Activated CD4-positive, alpha-beta memory T cell treated with anti-CD3 and anti-CD28 coated beads, Interleukin-2, amount 10 ng/mL, durations not matched to agents 7 days and 5 days (primary cell): ENCODE measurements at regions not wholly inside any gene's neighbourhood (a gene's known extent, or its start where the extent isn't known, plus 50 kb on each side); places are given as distances from the start of the nearest gene placed in this dataset.

Source experiments
- CTCF ChIA-PET: fragments of 350-600 bp; sonication (Branson Sonifier 250); formaldehyde crosslinking; loops from one replicate; lab custom pipeline; 2021; ENCODE audit warnings: antibody characterized with exemption, inconsistent platforms; lab: Charles Lee
- POLR2A ChIA-PET: fragments of 350-600 bp; sonication (Branson Sonifier 250); formaldehyde crosslinking; loops from one replicate; lab custom pipeline; 2021; ENCODE audit warnings: antibody characterized with exemption; lab: Charles Lee
- DNase-seq: peaks from one replicate; pipeline ENCODE4 v3.0.0-alpha.2; 2020
- H3K27ac Mint-ChIP-seq: one replicate; pipeline ENCODE4 v1.8.0; 2021; ENCODE audit warnings: mild to moderate bottlenecking, mixed read lengths
- H3K27me3 Mint-ChIP-seq: one replicate; pipeline ENCODE4 v1.8.0; 2021; ENCODE audit warnings: mixed read lengths
- H3K36me3 Mint-ChIP-seq: one replicate; pipeline ENCODE4 v1.8.0; 2021; ENCODE audit warnings: low read depth, mixed read lengths
- H3K4me1 Mint-ChIP-seq: one replicate; pipeline ENCODE4 v1.8.0; 2021; ENCODE audit warnings: mixed read lengths
- H3K4me3 Mint-ChIP-seq: one replicate; pipeline ENCODE4 v1.8.0; 2021; ENCODE audit warnings: mild to moderate bottlenecking, mixed read lengths
- H3K9me3 Mint-ChIP-seq: one replicate; pipeline ENCODE4 v1.8.0; 2021; ENCODE audit warnings: mixed read lengths

DNA sequence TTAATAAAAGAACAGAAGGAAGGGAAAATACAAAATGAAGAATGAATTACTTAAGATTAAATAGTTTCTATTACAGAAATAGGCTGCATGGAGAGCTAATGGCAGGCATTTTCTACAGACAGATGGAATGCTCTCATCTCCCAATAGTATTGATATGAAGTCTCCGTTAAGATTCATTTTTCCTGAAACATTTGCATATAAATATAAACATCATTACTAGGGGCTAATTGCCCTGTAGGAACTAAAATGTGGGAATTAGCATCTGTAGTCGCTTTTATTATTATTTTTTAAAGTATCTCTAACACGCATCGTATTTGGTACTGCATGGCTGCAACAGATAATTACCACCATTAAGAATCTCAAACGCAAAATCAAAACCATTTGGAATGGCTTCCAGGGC, 2275.5 kb downstream of the MAT2B start:
- Mint-ChIP-seq H3K4me3 (no peak overlapping the region), H3K27ac (no peak overlapping the region), H3K4me1 (no peaks in the 10 kb centered on the region), H3K27me3 (no peaks in the 10 kb centered on the region), H3K9me3 (peaks cover 10% of the 10 kb centered on the region), H3K36me3 (no peaks in the 10 kb centered on the region)
- POLR2A ChIA-PET, result no interaction called here
- DNase-seq, result no peak
- CTCF ChIA-PET, result no interaction called here

DNA sequence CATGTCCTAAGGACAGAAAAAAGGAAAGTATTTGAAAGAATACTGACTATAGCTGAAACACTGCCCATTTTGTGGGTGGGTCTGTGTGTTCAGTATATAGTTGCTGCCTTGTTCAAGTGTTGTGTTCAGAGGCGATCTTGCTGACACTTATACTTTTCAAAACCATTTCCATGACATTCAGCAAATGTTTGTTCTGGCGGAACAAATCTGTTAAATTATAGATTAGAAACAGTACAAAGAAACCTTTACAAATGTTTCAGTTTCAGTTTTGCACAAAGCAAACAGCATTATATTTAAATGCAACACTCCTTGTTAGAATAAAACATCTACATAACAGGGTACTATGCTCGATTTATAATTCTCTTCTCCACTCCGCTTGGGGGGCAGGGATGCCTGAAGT, 2276.3 kb downstream of the MAT2B start:
- ChIA-PET CTCF (no interaction called here), POLR2A (no interaction called here)
- no peak overlapping the region for H3K27ac Mint-ChIP-seq
- H3K27me3 Mint-ChIP-seq, result no peaks in the 10 kb centered on the region
- H3K4me1 Mint-ChIP-seq, result no peaks in the 10 kb centered on the region
- H3K9me3 Mint-ChIP-seq, result peaks cover 9% of the 10 kb centered on the region
- H3K36me3 Mint-ChIP-seq, result no peaks in the 10 kb centered on the region
- H3K4me3 Mint-ChIP-seq, result no peak overlapping the region
- DNase-seq, result no peak

DNA sequence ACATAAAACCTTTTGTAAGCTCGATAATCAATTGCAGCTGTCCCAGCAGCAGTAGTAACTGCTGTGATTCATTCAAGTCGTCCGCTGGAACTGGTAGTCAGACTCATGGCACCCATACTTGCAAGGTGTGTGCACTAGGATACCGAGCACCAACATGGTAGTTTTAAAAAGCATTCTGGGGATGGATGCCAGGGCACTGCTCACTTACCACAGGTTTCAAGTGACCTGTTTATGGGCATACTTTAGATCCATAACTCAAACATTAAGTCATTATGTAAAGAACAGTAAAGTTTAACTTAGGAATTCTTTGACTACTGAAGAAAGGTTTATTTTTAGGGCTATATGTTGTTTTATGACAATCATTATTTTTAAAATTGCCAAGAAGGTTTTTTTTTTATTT, 2277.6 kb downstream of the MAT2B start:
- H3K9me3 Mint-ChIP-seq, result peaks cover 9% of the 10 kb centered on the region
- no peaks in the 10 kb centered on the region for H3K36me3 Mint-ChIP-seq
- no peak overlapping the region for H3K27ac Mint-ChIP-seq
- ChIA-PET CTCF (no interaction called here), POLR2A (no interaction called here)
- H3K4me3 Mint-ChIP-seq, result no peak overlapping the region
- H3K4me1 Mint-ChIP-seq, result no peaks in the 10 kb centered on the region
- no peak for DNase-seq
- no peaks in the 10 kb centered on the region for H3K27me3 Mint-ChIP-seq

DNA sequence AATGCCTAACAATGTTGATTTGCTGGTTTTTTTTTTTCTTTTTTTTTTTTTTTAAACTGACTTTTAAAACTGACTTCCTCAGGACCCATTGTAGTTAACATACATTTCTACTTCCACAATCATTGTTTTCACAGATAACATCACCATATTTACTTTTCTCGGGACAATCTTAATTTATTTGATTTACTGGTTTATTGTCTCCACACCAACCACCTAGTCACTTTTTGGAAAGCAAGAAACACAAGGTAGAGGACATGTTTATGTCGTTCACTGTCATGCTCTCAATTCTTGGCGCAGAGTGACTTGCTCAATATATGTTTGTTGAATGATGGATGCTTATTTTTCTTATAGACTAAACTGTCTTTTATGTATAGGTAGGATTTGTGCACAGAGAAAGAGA, 2280.7 kb downstream of the MAT2B start:
- Mint-ChIP-seq H3K4me3 (no peak overlapping the region), H3K36me3 (no peaks in the 10 kb centered on the region), H3K9me3 (peaks cover 16% of the 10 kb centered on the region), H3K27me3 (no peaks in the 10 kb centered on the region), H3K27ac (no peak overlapping the region), H3K4me1 (no peaks in the 10 kb centered on the region)
- ChIA-PET CTCF (no interaction called here), POLR2A (no interaction called here)
- DNase-seq, result no peak

DNA sequence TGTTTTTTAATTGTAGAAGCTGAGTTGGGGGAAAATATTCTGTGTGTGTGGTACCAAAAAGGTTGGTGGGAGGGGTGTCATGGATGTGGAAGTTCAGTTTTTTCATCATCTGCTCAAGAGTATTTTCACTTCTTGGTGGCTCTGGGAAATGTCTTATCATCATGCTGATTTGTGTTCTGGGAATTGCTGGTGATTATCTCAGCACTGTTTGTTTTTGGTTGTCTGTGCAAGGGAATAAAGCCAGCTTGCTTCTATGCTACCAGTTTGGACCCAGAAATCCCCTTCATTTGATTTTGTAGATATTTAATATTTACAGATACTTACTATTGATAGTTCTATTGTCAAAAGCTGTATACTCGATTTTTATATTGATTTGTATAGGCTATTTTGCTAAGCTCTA, 2289.7 kb downstream of the MAT2B start:
- Mint-ChIP-seq H3K4me1 (no peaks in the 10 kb centered on the region), H3K27ac (no peak overlapping the region), H3K4me3 (no peak overlapping the region), H3K9me3 (peaks cover 7% of the 10 kb centered on the region), H3K27me3 (no peaks in the 10 kb centered on the region), H3K36me3 (no peaks in the 10 kb centered on the region)
- DNase-seq, result no peak
- ChIA-PET CTCF (no interaction called here), POLR2A (no interaction called here)

DNA sequence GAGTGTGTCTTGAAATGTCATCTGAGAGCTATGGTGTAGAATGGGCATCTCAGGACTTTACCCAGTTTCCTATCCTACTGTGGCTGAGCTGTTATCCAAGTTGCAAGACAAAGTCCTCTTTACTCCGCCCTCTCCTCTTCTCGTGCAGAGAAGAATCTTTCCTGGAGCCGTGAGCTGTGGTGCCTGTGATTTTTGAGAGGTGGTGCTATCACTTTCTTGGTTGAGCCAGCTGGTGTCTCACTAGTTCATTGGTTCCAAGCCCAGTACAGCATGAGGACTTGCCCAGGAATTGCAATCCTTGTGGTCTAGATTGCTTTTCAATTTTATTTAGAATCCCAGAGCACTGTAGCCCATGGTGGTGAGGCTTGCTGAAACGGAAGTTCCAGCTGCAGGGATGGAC, 2300.3 kb downstream of the MAT2B start:
- Mint-ChIP-seq H3K9me3 (peaks cover 8% of the 10 kb centered on the region), H3K4me1 (no peaks in the 10 kb centered on the region), H3K4me3 (no peak overlapping the region), H3K27ac (no peak overlapping the region), H3K36me3 (no peaks in the 10 kb centered on the region), H3K27me3 (no peaks in the 10 kb centered on the region)
- no peak for DNase-seq
- ChIA-PET CTCF (no interaction called here), POLR2A (no interaction called here)

DNA sequence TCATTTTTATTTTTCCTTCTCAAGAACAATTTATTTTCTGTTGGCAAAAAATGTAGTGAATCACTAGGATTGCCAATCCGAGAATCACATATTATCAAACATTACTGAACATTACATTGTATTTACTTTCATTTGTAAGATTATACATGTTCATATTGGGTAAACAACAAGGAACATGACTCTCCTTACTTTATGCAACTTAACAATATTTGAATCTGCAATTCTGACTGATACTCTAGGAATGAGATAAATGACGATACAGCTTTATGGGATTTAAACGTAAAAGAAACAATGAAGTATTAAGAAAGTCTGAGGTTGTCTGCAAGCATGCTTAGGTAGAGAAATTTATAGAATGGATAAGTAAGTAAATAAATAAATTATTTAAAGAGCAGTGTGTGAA, 2302.9 kb downstream of the MAT2B start:
- Mint-ChIP-seq H3K36me3 (no peaks in the 10 kb centered on the region), H3K27ac (no peak overlapping the region), H3K27me3 (no peaks in the 10 kb centered on the region), H3K9me3 (peaks cover 6% of the 10 kb centered on the region), H3K4me3 (no peak overlapping the region), H3K4me1 (no peaks in the 10 kb centered on the region)
- CTCF ChIA-PET, result no interaction called here
- POLR2A ChIA-PET, result no interaction called here
- no peak for DNase-seq

DNA sequence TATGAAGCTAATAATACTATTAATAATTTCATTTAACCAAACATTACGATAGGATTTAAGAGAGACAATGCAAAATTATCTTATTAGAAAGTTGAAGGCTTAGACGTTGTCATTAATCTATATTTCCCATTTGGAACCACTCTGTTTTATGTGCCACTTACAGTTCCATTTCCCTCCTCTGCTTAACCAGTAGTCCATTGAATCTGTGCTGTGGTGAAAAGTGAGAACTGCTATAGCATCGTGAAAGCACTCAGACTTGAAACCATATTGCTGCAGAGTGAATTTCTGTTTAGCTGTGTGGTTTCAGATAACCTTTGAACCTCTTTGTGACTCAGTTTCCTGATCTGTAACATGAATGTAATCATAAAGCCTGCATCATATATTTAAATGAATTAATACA, 2304.5 kb downstream of the MAT2B start:
- H3K27me3 Mint-ChIP-seq, result no peaks in the 10 kb centered on the region
- no peak overlapping the region for H3K4me3 Mint-ChIP-seq
- CTCF ChIA-PET, result no interaction called here
- no peak for DNase-seq
- no peak overlapping the region for H3K27ac Mint-ChIP-seq
- POLR2A ChIA-PET, result no interaction called here
- H3K36me3 Mint-ChIP-seq, result no peaks in the 10 kb centered on the region
- H3K9me3 Mint-ChIP-seq, result peaks cover 4% of the 10 kb centered on the region
- H3K4me1 Mint-ChIP-seq, result no peaks in the 10 kb centered on the region

DNA sequence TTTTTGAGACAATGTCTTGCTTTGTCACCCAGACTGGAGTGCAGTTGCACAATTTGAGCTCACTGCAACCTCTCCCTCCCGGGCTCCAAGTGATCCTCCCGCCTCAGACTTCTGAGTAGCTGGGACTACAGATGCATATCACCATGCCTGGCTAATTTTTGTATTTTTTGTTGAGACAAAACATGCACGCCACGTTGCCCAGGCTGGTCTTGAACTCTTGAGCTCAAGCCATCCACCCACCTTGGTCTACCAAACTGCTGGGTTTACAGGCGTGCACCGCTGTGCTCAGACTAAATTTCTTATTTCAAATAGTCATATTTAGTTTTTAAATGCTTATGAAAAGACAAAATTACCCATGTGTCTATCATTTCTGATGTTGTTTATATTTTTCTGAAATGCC, 2324.1 kb downstream of the MAT2B start:
- CTCF ChIA-PET, result no interaction called here
- no peak for DNase-seq
- Mint-ChIP-seq H3K9me3 (peaks cover 11% of the 10 kb centered on the region), H3K4me3 (no peak overlapping the region), H3K27me3 (no peaks in the 10 kb centered on the region), H3K36me3 (no peaks in the 10 kb centered on the region), H3K4me1 (no peaks in the 10 kb centered on the region), H3K27ac (no peak overlapping the region)
- POLR2A ChIA-PET, result no interaction called here

DNA sequence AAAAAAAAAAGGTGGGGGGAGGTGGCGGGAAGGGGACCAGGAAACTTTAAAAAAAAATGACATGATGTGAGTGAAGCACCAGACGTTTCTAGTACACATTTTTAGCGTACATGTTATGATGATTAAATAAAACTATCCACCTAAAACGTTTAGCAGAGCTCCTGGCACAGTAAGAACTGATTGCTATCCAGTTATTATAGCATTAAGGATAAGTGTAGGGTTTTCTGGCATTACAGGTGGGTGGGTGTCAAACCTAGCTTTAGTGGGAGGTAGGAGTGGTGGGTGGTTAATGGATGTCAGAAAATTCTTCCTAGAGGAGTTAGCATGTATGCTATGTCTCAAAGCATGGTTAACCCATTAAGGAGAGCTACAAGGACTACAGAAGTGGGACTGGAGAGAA, 2329.5 kb downstream of the MAT2B start:
- H3K9me3 Mint-ChIP-seq, result peaks cover 8% of the 10 kb centered on the region
- H3K4me3 Mint-ChIP-seq, result no peak overlapping the region
- CTCF ChIA-PET, result no interaction called here
- POLR2A ChIA-PET, result no interaction called here
- H3K36me3 Mint-ChIP-seq, result no peaks in the 10 kb centered on the region
- H3K27ac Mint-ChIP-seq, result no peak overlapping the region
- DNase-seq, result no peak
- H3K27me3 Mint-ChIP-seq, result no peaks in the 10 kb centered on the region
- H3K4me1 Mint-ChIP-seq, result no peaks in the 10 kb centered on the region

DNA sequence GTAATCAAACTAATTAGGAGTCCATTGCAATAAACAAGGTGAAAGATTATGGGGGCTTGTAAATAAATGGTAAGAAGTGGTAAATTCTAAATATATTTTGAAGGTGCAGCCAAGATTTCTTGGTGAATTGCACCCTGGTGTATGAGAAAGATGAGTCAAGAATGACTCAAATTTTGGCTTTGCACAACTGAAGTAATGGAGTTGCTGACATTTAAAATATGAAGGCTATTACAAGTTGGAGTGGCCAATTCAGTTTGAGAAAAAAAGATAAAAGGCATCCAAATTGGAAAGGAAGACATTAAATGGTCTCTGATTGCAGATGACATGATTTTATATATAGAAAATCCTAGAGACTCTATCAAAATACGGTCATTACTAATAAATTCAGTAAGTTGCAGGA, 2330.6 kb downstream of the MAT2B start:
- no peaks in the 10 kb centered on the region for H3K4me1 Mint-ChIP-seq
- H3K27ac Mint-ChIP-seq, result no peak overlapping the region
- H3K27me3 Mint-ChIP-seq, result no peaks in the 10 kb centered on the region
- H3K36me3 Mint-ChIP-seq, result no peaks in the 10 kb centered on the region
- no peak overlapping the region for H3K4me3 Mint-ChIP-seq
- ChIA-PET CTCF (no interaction called here), POLR2A (no interaction called here)
- H3K9me3 Mint-ChIP-seq, result peaks cover 6% of the 10 kb centered on the region
- DNase-seq, result no peak

DNA sequence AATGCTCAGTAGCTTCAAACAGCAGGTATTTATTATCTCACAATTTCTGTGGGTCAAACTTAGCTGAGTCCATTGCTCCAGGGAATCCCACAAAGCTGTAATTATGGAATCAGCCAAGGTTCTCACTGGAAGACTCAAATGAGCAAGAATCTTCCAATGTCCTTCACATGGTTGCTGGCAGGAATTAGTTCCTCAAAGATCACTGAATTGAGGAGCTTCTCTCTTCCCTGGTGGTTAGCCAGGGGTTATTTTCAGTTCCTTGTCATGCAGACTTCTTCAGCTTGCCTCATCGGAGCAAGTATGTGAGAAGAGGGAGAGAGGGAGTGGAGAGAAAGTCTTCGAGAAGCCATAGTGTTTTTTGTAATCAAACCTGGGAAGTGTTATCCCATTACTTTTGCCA, 2331.9 kb downstream of the MAT2B start:
- H3K4me3 Mint-ChIP-seq, result no peak overlapping the region
- DNase-seq, result no peak
- ChIA-PET POLR2A (no interaction called here), CTCF (no interaction called here)
- H3K4me1 Mint-ChIP-seq, result no peaks in the 10 kb centered on the region
- no peaks in the 10 kb centered on the region for H3K36me3 Mint-ChIP-seq
- H3K27me3 Mint-ChIP-seq, result no peaks in the 10 kb centered on the region
- peaks cover 2% of the 10 kb centered on the region for H3K9me3 Mint-ChIP-seq
- no peak overlapping the region for H3K27ac Mint-ChIP-seq

DNA sequence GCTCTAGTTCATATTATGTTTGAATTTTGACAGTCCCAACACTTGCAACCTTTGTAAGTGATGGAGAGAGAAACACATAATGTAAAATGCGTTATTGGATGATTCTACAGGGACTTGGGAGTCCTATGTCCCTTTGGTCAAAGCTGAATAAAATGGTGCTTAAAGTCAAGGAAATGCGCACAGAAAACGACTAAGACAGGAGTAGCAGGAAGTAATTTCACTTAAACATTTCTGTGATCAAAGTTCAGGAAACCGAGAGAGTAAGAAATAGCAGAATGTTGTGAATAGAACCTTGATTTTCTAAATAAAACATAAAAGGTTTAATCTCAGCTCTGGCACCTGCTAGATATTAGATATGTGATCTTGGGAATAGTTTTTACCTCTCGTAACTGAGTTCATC, 2339.2 kb downstream of the MAT2B start:
- Mint-ChIP-seq H3K4me3 (no peak overlapping the region), H3K4me1 (no peaks in the 10 kb centered on the region), H3K27me3 (no peaks in the 10 kb centered on the region), H3K36me3 (no peaks in the 10 kb centered on the region), H3K27ac (no peak overlapping the region), H3K9me3 (peaks cover 6% of the 10 kb centered on the region)
- no peak for DNase-seq
- ChIA-PET POLR2A (no interaction called here), CTCF (no interaction called here)

DNA sequence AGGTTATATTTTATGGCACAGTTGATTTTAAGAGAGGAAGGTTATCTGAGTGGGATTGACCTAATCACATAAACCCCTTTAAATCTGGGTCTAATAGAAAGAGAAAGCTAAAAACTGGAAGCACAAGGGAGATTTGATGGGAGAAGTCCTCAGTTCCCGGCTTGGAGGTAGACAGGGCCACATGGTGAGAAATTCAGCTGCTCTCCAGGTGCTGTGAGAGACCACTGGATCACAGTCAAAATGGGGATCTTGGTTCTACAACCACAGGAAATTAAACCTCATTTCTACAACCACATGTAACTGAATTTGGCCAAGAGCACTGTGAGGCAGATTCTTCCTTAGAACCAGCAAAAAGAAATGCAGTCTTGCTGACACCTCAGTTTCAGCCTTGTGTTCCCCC, 2352.7 kb downstream of the MAT2B start:
- Mint-ChIP-seq H3K27ac (no peak overlapping the region), H3K27me3 (no peaks in the 10 kb centered on the region), H3K4me3 (no peak overlapping the region), H3K36me3 (no peaks in the 10 kb centered on the region), H3K9me3 (peaks cover 18% of the 10 kb centered on the region), H3K4me1 (no peaks in the 10 kb centered on the region)
- no peak for DNase-seq
- CTCF ChIA-PET, result no interaction called here
- POLR2A ChIA-PET, result no interaction called here

DNA sequence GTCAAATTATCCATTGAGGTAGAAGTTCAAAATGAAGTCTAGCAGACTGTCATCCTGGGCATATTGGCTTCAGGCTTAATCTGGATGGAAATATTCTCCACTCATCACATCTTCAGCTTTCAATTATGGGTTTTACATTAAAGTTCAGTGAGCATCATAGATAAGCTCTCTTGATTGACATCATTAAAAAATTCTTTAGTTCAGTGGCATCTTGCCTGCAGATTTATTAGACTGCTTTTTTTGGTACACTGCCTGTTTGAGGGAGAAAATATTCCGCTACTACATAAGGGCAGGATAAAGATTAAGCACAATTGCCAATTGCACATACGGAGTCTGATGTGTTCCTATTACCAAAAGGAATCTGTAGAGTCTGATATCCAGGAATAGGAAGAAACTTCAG, 2353.8 kb downstream of the MAT2B start:
- Mint-ChIP-seq H3K36me3 (no peaks in the 10 kb centered on the region), H3K4me3 (no peak overlapping the region), H3K27ac (no peak overlapping the region), H3K27me3 (no peaks in the 10 kb centered on the region), H3K9me3 (peaks cover 14% of the 10 kb centered on the region), H3K4me1 (no peaks in the 10 kb centered on the region)
- no peak for DNase-seq
- POLR2A ChIA-PET, result no interaction called here
- CTCF ChIA-PET, result no interaction called here
